Parathyroid adenoma (tissue), 2 donors: ENCODE measurements at regions not wholly inside any gene's neighbourhood (a gene's known extent, or its start where the extent isn't known, plus 50 kb on each side); places are given as distances from the start of the nearest gene placed in this dataset.
"Not testable (repeated sequence)": the region's sequence is repeated elsewhere in the genome, so short reads cannot be mapped to it uniquely, and the experiment has no call there.

Source experiments
- H2AFZ ChIP-seq: fragments of 300-600 bp; sonication (generic); one replicate; pipeline ENCODE4 v1.7.0; 2017; ENCODE audit warnings: antibody characterized with exemption, mild to moderate bottlenecking
- H3K27ac ChIP-seq: fragments of 300-600 bp; sonication (generic); one replicate; pipeline ENCODE4 v1.7.0; 2017
- H3K27me3 ChIP-seq: fragments of 300-600 bp; sonication (generic); one replicate; pipeline ENCODE4 v1.7.0; 2017; ENCODE audit warnings: low read length; ENCODE audit not compliant: control insufficient read depth, insufficient read depth
- H3K36me3 ChIP-seq: fragments of 300-600 bp; sonication (generic); one replicate; pipeline ENCODE4 v1.7.0; 2017; ENCODE audit warnings: low read length; ENCODE audit not compliant: control insufficient read depth, insufficient read depth
- H3K4me1 ChIP-seq: fragments of 300-600 bp; sonication (generic); one replicate; pipeline ENCODE4 v1.7.0; 2017; ENCODE audit warnings: control low read depth
- H3K4me2 ChIP-seq: fragments of 300-600 bp; sonication (generic); one replicate; pipeline ENCODE4 v1.7.0; 2017; ENCODE audit warnings: low read length
- H3K4me3 ChIP-seq: fragments of 300-600 bp; sonication (generic); one replicate; pipeline ENCODE4 v1.7.0; 2017; ENCODE audit warnings: low read depth, low read length
- H3K79me2 ChIP-seq: fragments of 300-600 bp; sonication (generic); one replicate; pipeline ENCODE4 v1.7.0; 2017; ENCODE audit warnings: control low read depth
- H3K9ac ChIP-seq: fragments of 300-600 bp; sonication (generic); one replicate; pipeline ENCODE4 v1.7.0; 2017; ENCODE audit warnings: mild to moderate bottlenecking
- H3K9me3 ChIP-seq: fragments of 300-600 bp; sonication (generic); one replicate; pipeline ENCODE4 v1.7.0; 2017; ENCODE audit warnings: low read length; ENCODE audit not compliant: control insufficient read depth
- TF ChIP-seq, protein P1 (sequence below): fragments of 300-600 bp; sonication (generic); IDR thresholded peaks from one replicate; pipeline ENCODE4 v1.7.0; 2017; ENCODE audit warnings: antibody characterized with exemption, mild to moderate bottlenecking
- donor health status: primary hyperparathyroidism.

DNA sequence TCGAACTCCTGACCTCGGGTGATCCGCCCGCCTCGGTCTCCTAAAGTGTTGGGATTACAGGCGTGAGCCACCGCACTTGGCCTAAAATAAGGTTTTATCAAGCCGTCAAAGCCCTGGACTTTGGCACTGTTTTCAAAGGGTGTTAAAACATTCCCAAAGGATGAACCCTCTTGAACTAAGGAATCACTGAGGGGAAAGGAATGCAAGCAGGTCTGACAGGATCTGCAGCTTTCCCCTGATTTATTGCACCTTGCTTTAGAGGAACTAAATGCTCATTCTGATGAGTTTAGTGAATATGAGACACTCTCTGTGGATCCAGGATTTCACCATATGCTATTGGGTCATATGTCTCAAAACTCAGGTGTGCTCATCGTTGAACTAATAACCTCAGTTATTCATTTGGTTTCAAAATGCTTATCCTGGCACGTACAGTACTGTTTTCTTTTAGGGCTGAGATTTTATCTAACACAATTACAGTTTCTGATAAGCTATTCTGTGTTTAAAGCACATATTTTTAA is 63.0 kb upstream of the TSC22D2 start:
- no peaks in the 10 kb centered on the region for H3K36me3 ChIP-seq
- H3K27ac ChIP-seq: no peak overlapping the region
- H3K9me3 ChIP-seq: no peaks in the 10 kb centered on the region
- H3K27me3 ChIP-seq: no peaks in the 10 kb centered on the region
- TF ChIP-seq, protein P1, sequence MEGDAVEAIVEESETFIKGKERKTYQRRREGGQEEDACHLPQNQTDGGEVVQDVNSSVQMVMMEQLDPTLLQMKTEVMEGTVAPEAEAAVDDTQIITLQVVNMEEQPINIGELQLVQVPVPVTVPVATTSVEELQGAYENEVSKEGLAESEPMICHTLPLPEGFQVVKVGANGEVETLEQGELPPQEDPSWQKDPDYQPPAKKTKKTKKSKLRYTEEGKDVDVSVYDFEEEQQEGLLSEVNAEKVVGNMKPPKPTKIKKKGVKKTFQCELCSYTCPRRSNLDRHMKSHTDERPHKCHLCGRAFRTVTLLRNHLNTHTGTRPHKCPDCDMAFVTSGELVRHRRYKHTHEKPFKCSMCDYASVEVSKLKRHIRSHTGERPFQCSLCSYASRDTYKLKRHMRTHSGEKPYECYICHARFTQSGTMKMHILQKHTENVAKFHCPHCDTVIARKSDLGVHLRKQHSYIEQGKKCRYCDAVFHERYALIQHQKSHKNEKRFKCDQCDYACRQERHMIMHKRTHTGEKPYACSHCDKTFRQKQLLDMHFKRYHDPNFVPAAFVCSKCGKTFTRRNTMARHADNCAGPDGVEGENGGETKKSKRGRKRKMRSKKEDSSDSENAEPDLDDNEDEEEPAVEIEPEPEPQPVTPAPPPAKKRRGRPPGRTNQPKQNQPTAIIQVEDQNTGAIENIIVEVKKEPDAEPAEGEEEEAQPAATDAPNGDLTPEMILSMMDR: no peak
- no peaks in the 10 kb centered on the region for H3K79me2 ChIP-seq
- H3K4me3 ChIP-seq: no peak overlapping the region
- H3K4me1 ChIP-seq: peaks cover 22% of the 10 kb centered on the region
- H3K4me2 ChIP-seq: peak overlapping the region; percentile 54
- peak overlapping the region; percentile 1 for H2AFZ ChIP-seq
- H3K9ac ChIP-seq: no peak overlapping the region

DNA sequence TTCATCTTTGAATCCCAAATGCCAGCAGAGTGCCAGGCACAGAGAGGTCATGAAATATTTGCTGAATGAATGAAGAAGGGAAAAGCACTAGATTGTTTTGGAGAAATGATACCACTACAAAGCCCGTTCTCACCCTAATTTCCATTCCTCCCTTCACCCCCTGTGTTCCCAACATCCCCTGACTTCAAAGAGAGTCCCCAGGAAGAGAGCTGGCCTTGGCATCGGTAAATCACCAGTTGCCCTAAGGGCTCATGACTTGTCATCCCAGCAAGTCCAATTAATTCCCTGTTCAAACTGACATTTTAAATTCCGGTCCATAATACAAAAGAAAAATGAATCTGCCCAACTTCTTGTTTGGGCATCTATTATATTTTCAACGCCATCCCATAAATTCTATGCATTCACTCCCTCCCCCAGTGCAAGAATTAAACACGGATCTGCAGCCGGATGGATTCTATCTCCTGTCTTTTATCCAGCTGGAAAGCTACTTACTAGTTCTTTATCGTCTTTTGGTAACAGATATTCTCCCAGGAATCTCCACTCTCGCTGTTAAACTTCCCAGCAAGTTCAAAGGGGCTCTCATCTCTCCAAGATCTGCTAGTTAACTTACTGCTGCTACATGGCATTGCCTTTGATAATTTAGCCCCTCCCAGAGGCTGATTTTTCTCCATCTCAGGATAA is 63.9 kb upstream of the TSC22D2 start:
- Histone ChIP-seq H3K4me3 (no peak overlapping the region), H3K9me3 (no peaks in the 10 kb centered on the region), H3K27me3 (no peaks in the 10 kb centered on the region), H2AFZ (no peak overlapping the region), H3K4me1 (peaks cover 22% of the 10 kb centered on the region), H3K9ac (no peak overlapping the region), H3K79me2 (no peaks in the 10 kb centered on the region), H3K27ac (no peak overlapping the region), H3K36me3 (no peaks in the 10 kb centered on the region), H3K4me2 (no peak overlapping the region)
- TF ChIP-seq, protein P1: no peak

DNA sequence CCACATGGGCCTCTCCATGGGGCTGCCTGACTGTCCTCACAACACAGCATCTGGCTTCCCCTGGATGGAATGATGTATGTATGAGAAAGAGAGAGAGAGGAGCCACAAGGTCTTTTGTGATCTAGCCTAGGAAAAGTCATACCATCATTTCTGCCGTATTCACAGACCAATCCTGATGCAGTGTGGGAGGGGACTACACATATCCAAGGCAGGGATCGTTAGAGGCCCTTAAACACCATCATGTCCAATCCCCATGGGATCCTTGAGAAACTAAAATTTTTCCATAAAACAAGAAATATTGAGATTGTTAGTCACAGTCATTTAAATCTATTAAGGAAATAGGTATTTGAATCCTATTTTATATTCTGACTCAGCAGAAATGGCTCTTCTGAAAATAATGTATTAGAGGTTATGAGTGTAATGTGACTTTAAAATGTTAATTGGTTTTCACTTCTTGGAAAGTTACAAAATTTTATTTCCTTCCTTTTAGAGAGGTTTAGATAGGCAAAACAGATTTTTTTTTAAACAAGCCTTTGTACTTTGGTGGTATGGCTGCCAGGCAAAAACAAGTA is 65.1 kb upstream of the TSC22D2 start:
- Histone ChIP-seq H3K9ac (no peak overlapping the region), H3K4me2 (no peak overlapping the region), H3K4me1 (peaks cover 18% of the 10 kb centered on the region), H3K36me3 (no peaks in the 10 kb centered on the region), H3K79me2 (no peaks in the 10 kb centered on the region), H3K27me3 (no peaks in the 10 kb centered on the region), H2AFZ (no peak overlapping the region), H3K27ac (no peak overlapping the region), H3K9me3 (no peaks in the 10 kb centered on the region), H3K4me3 (no peak overlapping the region)
- TF ChIP-seq, protein P1: no peak

DNA sequence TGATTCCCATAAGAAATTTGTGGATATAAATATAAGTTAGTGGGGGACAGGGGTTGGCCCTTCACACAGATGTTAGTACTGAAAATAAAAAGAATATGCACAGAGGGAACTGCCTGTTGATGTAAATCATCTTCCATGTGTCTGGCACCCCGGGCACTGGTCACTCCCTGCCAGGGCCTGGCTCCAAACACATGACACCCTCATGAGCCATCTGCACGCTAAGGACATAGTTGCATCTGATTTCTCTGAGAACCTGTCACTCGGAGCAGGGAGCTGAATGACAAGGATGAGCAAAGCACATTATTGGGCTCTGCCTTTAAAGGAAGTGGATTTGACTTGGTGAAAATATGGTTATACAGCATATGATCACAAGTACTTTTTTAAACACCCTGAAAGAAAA is 66.2 kb upstream of the TSC22D2 start:
- H3K9me3 ChIP-seq: no peaks in the 10 kb centered on the region
- TF ChIP-seq, protein P1: no peak
- H3K27me3 ChIP-seq: no peaks in the 10 kb centered on the region

GRCh38 chr3:150336363-150336762 is 71.7 kb upstream of the TSC22D2 start:
- H3K4me2 ChIP-seq, H3K9me3 ChIP-seq, H2AFZ ChIP-seq, H3K9ac ChIP-seq, H3K27me3 ChIP-seq, H3K27ac ChIP-seq, H3K79me2 ChIP-seq, H3K4me3 ChIP-seq, H3K36me3 ChIP-seq, H3K4me1 ChIP-seq: not testable (repeated sequence)

More for the DNA sequence above, 66.2 kb upstream of the TSC22D2 start:
- Histone ChIP-seq H2AFZ (no peak overlapping the region), H3K4me2 (no peak overlapping the region), H3K9ac (no peak overlapping the region), H3K79me2 (no peaks in the 10 kb centered on the region), H3K4me3 (no peak overlapping the region), H3K36me3 (no peaks in the 10 kb centered on the region), H3K4me1 (peaks cover 8% of the 10 kb centered on the region), H3K27ac (no peak overlapping the region)
